Right atrium auricular region (tissue), 2 donors: ENCODE measurements at regions not wholly inside any gene's neighbourhood (a gene's known extent, or its start where the extent isn't known, plus 50 kb on each side); places are given as distances from the start of the nearest gene placed in this dataset.

Source experiments
- DNase-seq: peaks from one replicate; pipeline ENCODE4 v3.0.0-alpha.2; 2019; ENCODE audit warnings: low spot score
- H3K27ac ChIP-seq, 2 donors: fragments of 200-600 bp; sonication (generic); 1 replicate in 1 of 2; 2 replicates in 1 of 2; pipeline ENCODE4 v1.5.1; 2016 to 2019
- H3K27me3 ChIP-seq, 2 donors: fragments of 200-600 bp; sonication (generic); one replicate each; pipeline versions ENCODE4 v1.5.1 to v1.6.0; 2017 to 2019
- H3K36me3 ChIP-seq: fragments of 200-600 bp; sonication (generic); one replicate; pipeline ENCODE4 v1.5.1; 2016
- H3K4me1 ChIP-seq, 2 donors: fragments of 200-600 bp; sonication (generic); one replicate each; pipeline versions ENCODE4 v1.5.1 to v1.6.0; 2017 to 2019
- H3K4me3 ChIP-seq, 2 donors: fragments of 200-600 bp; sonication (generic); 1 replicate in 1 of 2; 2 replicates in 1 of 2; pipeline ENCODE4 v1.5.1; 2017 to 2019; ENCODE audit warnings: mild to moderate bottlenecking in 1 of 2, moderate library complexity in 1 of 2
- H3K9me3 ChIP-seq, 2 donors: fragments of 200-600 bp; sonication (generic); one replicate each; pipeline ENCODE4 v1.5.1; 2019
- CTCF ChIP-seq, 2 donors: fragments of 200-600 bp; sonication (generic); IDR thresholded peaks; one replicate each; pipeline ENCODE4 v1.5.1; 2019; ENCODE audit warnings: antibody characterized with exemption in 2 of 2

- Histone ChIP-seq H3K27ac (no peak overlapping the region), H3K9me3 (no peaks in the 10 kb centered on the region), H3K4me3 (no peak overlapping the region), H3K4me1 (no peaks in the 10 kb centered on the region), H3K36me3 (no peaks in the 10 kb centered on the region), H3K27me3 (no peaks in the 10 kb centered on the region)
- no peak for TF ChIP-seq CTCF (IDR thresholded peaks at IDR 0.05)
- no peak for DNase-seq
Measured at GRCh38 chr13:50275392-50276063, 260.3 kb downstream of the KCNRG start.

GRCh38 chr13:50276550-50276949 is 261.3 kb downstream of the KCNRG start:
- DNase-seq = no peak
- no peaks in the 10 kb centered on the region for H3K36me3 ChIP-seq
- H3K4me1 ChIP-seq = no peaks in the 10 kb centered on the region
- peaks cover 0 to 3% of the 10 kb centered on the region in 2 donors for H3K9me3 ChIP-seq
- no peak overlapping the region for H3K4me3 ChIP-seq
- TF ChIP-seq CTCF (IDR thresholded peaks at IDR 0.05) = no peak
- H3K27ac ChIP-seq = no peak overlapping the region
- no peaks in the 10 kb centered on the region for H3K27me3 ChIP-seq

- TF ChIP-seq CTCF (IDR thresholded peaks at IDR 0.05) = no peak
- H3K36me3 ChIP-seq = no peaks in the 10 kb centered on the region
- peaks cover 0 to 9% of the 10 kb centered on the region in 2 donors for H3K9me3 ChIP-seq
- DNase-seq = no peak
- H3K4me3 ChIP-seq = no peak overlapping the region
- H3K4me1 ChIP-seq = no peaks in the 10 kb centered on the region
- H3K27me3 ChIP-seq = no peaks in the 10 kb centered on the region
- H3K27ac ChIP-seq = no peak overlapping the region
Measured at GRCh38 chr13:50277127-50277526, 261.9 kb downstream of the KCNRG start.

- Histone ChIP-seq H3K27ac (no peak overlapping the region), H3K4me3 (no peak overlapping the region)
- TF ChIP-seq CTCF (IDR thresholded peaks at IDR 0.05) = no peak
Measured at GRCh38 chr13:50277906-50278305, 262.7 kb downstream of the KCNRG start.

GRCh38 chr13:50280441-50280937 is 265.2 kb downstream of the KCNRG start:
- DNase-seq = no peak
- H3K4me3 ChIP-seq = no peak overlapping the region
- no peak overlapping the region for H3K27ac ChIP-seq
- no peaks in the 10 kb centered on the region for H3K4me1 ChIP-seq
- H3K27me3 ChIP-seq = no peaks in the 10 kb centered on the region
- H3K36me3 ChIP-seq = no peaks in the 10 kb centered on the region
- H3K9me3 ChIP-seq = peaks cover 0 to 9% of the 10 kb centered on the region in 2 donors
- no peak for TF ChIP-seq CTCF (IDR thresholded peaks at IDR 0.05)

More at GRCh38 chr13:50277906-50278305, 262.7 kb downstream of the KCNRG start:
- Histone ChIP-seq H3K4me1 (no peaks in the 10 kb centered on the region), H3K9me3 (peaks cover 0 to 9% of the 10 kb centered on the region in 2 donors), H3K27me3 (no peaks in the 10 kb centered on the region), H3K36me3 (no peaks in the 10 kb centered on the region)
- DNase-seq = no peak

- DNase-seq = no peak
- H3K4me3 ChIP-seq = no peak overlapping the region
- no peak for TF ChIP-seq CTCF (IDR thresholded peaks at IDR 0.05)
Measured at GRCh38 chr13:50282016-50282415, 266.8 kb downstream of the KCNRG start.

More at GRCh38 chr13:50282016-50282415, 266.8 kb downstream of the KCNRG start:
- H3K4me1 ChIP-seq = no peaks in the 10 kb centered on the region
- H3K27me3 ChIP-seq = no peaks in the 10 kb centered on the region
- H3K36me3 ChIP-seq = no peaks in the 10 kb centered on the region
- no peak overlapping the region for H3K27ac ChIP-seq
- peaks cover 0 to 9% of the 10 kb centered on the region in 2 donors for H3K9me3 ChIP-seq
